A549 (cell line): ENCODE measurements at regions not wholly inside any gene's neighbourhood (a gene's known extent, or its start where the extent isn't known, plus 50 kb on each side); places are given as distances from the start of the nearest gene placed in this dataset.

Source experiments
- CTCF ChIP-seq: fragments of >200 bp; sonication (Bioruptor Twin); formaldehyde crosslinking; IDR thresholded peaks from 3 replicates; pipeline ENCODE4 v1.5.1; 2016
- HDAC2 ChIP-seq: fragments of 200-600 bp; sonication (generic); IDR thresholded peaks from 2 replicates; pipeline ENCODE4 v1.6.1; 2016
- JUN ChIP-seq, 2 experiments: fragments of >200 bp; sonication (Bioruptor Twin); formaldehyde crosslinking; IDR thresholded peaks; 2 replicates in 1 of 2; 3 replicates in 1 of 2; pipeline ENCODE4 v1.6.1; 2016 to 2017
- MAX ChIP-seq: IDR thresholded peaks from 2 replicates; pipeline ENCODE4 v1.6.1; 2012
- POLR2A ChIP-seq: IDR thresholded peaks from 2 replicates; pipeline ENCODE4 v1.6.1; 2012; ENCODE audit warnings: mild to moderate bottlenecking, low read length
- POLR2AphosphoS2 ChIP-seq: conservative IDR thresholded peaks from 2 replicates; pipeline ENCODE4 v1.6.1; 2012; ENCODE audit warnings: low read length, improper control_type of control experiment, inconsistent platforms
- RARB ChIP-seq: fragments of 250-450 bp; sonication (Bioruptor Pico); IDR thresholded peaks from 2 replicates; pipeline ENCODE4 v1.8.0; 2021; ENCODE audit warnings: mild to moderate bottlenecking, moderate library complexity
- REST ChIP-seq: fragments of 200-600 bp; sonication (generic); IDR thresholded peaks from 2 replicates; pipeline ENCODE4 v1.6.1; 2016; ENCODE audit warnings: antibody characterized with exemption, mild to moderate bottlenecking, moderate library complexity
- SREBF2 ChIP-seq: fragments of 450-650 bp; IDR thresholded peaks from 2 replicates; pipeline ENCODE4 v1.6.1; 2014; ENCODE audit warnings: mild to moderate bottlenecking, moderate library complexity
- USF2 ChIP-seq: fragments of 450-650 bp; IDR thresholded peaks from 2 replicates; pipeline ENCODE4 v1.6.1; 2014; ENCODE audit warnings: antibody characterized with exemption

GRCh38 chr20:12581644-12582289 lies 427.0 kb upstream of the SPTLC3 start:
- no peak for TF ChIP-seq JUN (IDR thresholded peaks at IDR 0.05)
- TF ChIP-seq CTCF: no peak
- TF ChIP-seq POLR2AphosphoS2: no peak
- TF ChIP-seq POLR2A: no peak
- no peak for TF ChIP-seq USF2
- TF ChIP-seq MAX: no peak
- TF ChIP-seq REST: no peak
- TF ChIP-seq RARB (CRISPR knock-in tag): no peak
- no peak for TF ChIP-seq HDAC2
- no peak for TF ChIP-seq SREBF2
